ENCODE measurements at regions not wholly inside any gene's neighbourhood (a gene's known extent, or its start where the extent isn't known, plus 50 kb on each side); places are given as distances from the start of the nearest gene placed in this dataset.
"Not testable (repeated sequence)": the region's sequence is repeated elsewhere in the genome, so short reads cannot be mapped to it uniquely, and the experiment has no call there.

GRCh38 chr10:57959318-57960006 is 308.2 kb downstream of the IPMK start:
- no peak for DNase-seq (ENCODE audit: low spot score)

GRCh38 chr10:57955076-57955475 is 312.6 kb downstream of the IPMK start:
- DNase-seq (ENCODE audit: low spot score): no peak

- no peak for DNase-seq (ENCODE audit: low spot score)
Observed at GRCh38 chr10:57952741-57953140, 315.0 kb downstream of the IPMK start.

- DNase-seq (ENCODE audit: low spot score): no peak
Observed at GRCh38 chr10:57950442-57950974, 317.2 kb downstream of the IPMK start.

- no peak for DNase-seq (ENCODE audit: low spot score)
Observed at GRCh38 chr10:57948796-57949195, 318.9 kb downstream of the IPMK start.

- no peak for DNase-seq (ENCODE audit: low spot score)
Observed at GRCh38 chr10:57946833-57947232, 320.9 kb downstream of the IPMK start.

GRCh38 chr10:57943701-57944100 is 324.0 kb downstream of the IPMK start:
- no peak for DNase-seq (ENCODE audit: low spot score)

- DNase-seq (ENCODE audit: low spot score): no peak
Observed at GRCh38 chr10:57925045-57925444, 342.6 kb downstream of the IPMK start.

- DNase-seq (ENCODE audit: low spot score): no peak
Observed at GRCh38 chr10:57921140-57921539, 346.6 kb downstream of the IPMK start.

GRCh38 chr10:57919864-57920263 is 347.8 kb downstream of the IPMK start:
- DNase-seq (ENCODE audit: low spot score): no peak

- no peak for DNase-seq (ENCODE audit: low spot score)
Observed at GRCh38 chr10:57917019-57917418, 350.7 kb downstream of the IPMK start.

- no peak for DNase-seq (ENCODE audit: low spot score)
Observed at GRCh38 chr10:57905861-57906260, 361.8 kb downstream of the IPMK start.

GRCh38 chr10:57905010-57905409 is 362.7 kb downstream of the IPMK start:
- DNase-seq (ENCODE audit: low spot score): no peak

- DNase-seq (ENCODE audit: low spot score): no peak
Observed at GRCh38 chr10:57898231-57898630, 369.5 kb downstream of the IPMK start.

- DNase-seq (ENCODE audit: low spot score): no peak
Observed at GRCh38 chr10:57897611-57898010, 370.1 kb downstream of the IPMK start.

GRCh38 chr10:57894361-57894760 is 373.3 kb downstream of the IPMK start:
- DNase-seq (ENCODE audit: low spot score): no peak

- DNase-seq (ENCODE audit: low spot score): no peak
Observed at GRCh38 chr10:57891201-57892006, 376.3 kb downstream of the IPMK start.

- no peak for DNase-seq (ENCODE audit: low spot score)
Observed at GRCh38 chr10:57890691-57891090, 377.0 kb downstream of the IPMK start.

- not testable (repeated sequence) for DNase-seq (ENCODE audit: low spot score)
Observed at GRCh38 chr10:57885618-57885968, 382.1 kb downstream of the IPMK start.

GRCh38 chr10:57884965-57885617 is 382.6 kb downstream of the IPMK start:
- no peak for DNase-seq (ENCODE audit: low spot score)

GRCh38 chr10:57884407-57884806 is 383.3 kb downstream of the IPMK start:
- DNase-seq (ENCODE audit: low spot score): no peak

- DNase-seq (ENCODE audit: low spot score): no peak
Observed at GRCh38 chr10:57880446-57881227, 387.1 kb downstream of the IPMK start.

Measured in hepatic stellate cell (primary cell).